ENCODE measurements at regions not wholly inside any gene's neighbourhood (a gene's known extent, or its start where the extent isn't known, plus 50 kb on each side); places are given as distances from the start of the nearest gene placed in this dataset.

DNA sequence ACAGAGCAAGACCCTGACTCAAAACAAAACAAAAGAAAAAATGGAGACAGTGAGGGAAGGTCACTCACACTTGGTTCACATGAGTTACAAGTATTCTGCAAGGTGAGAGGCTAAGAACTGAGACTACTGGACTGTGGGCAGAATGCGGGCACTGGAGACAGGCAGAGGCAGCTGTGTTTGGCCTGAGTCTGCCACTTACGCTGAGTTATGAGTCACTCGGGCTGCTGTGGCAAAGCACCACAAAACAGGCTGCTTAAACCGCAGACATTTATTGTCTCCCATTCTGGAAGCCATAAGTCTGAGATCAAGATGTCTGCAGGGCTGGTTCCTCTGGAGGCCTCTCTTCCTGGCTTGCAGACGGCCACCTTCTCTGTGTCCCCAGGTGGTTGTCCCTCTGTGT, 122.8 kb downstream of the SHANK2 start:
- TF ChIP-seq EZH2phosphoT487 (IDR thresholded peaks at IDR 0.05; ENCODE audit: borderline replicate concordance, low read length): no peak
- TF ChIP-seq, protein P1, sequence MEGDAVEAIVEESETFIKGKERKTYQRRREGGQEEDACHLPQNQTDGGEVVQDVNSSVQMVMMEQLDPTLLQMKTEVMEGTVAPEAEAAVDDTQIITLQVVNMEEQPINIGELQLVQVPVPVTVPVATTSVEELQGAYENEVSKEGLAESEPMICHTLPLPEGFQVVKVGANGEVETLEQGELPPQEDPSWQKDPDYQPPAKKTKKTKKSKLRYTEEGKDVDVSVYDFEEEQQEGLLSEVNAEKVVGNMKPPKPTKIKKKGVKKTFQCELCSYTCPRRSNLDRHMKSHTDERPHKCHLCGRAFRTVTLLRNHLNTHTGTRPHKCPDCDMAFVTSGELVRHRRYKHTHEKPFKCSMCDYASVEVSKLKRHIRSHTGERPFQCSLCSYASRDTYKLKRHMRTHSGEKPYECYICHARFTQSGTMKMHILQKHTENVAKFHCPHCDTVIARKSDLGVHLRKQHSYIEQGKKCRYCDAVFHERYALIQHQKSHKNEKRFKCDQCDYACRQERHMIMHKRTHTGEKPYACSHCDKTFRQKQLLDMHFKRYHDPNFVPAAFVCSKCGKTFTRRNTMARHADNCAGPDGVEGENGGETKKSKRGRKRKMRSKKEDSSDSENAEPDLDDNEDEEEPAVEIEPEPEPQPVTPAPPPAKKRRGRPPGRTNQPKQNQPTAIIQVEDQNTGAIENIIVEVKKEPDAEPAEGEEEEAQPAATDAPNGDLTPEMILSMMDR (conservative IDR thresholded peaks at IDR 0.05; ENCODE audit: low read depth, low read length): no peak
- TF ChIP-seq EZH2 (IDR thresholded peaks at IDR 0.05; ENCODE audit: low read length, unreplicated experiment): no peak
